DLD1 (cell line): ENCODE measurements at regions not wholly inside any gene's neighbourhood (a gene's known extent, or its start where the extent isn't known, plus 50 kb on each side); places are given as distances from the start of the nearest gene placed in this dataset.
"Not testable (repeated sequence)": the region's sequence is repeated elsewhere in the genome, so short reads cannot be mapped to it uniquely, and the experiment has no call there.

Source experiments
- in situ Hi-C: cut with HindIII; loops from 2 replicates; pipeline ENCODE4 v1.10.0; 2017; ENCODE audit warnings: low sequenced_read_pairs

DNA sequence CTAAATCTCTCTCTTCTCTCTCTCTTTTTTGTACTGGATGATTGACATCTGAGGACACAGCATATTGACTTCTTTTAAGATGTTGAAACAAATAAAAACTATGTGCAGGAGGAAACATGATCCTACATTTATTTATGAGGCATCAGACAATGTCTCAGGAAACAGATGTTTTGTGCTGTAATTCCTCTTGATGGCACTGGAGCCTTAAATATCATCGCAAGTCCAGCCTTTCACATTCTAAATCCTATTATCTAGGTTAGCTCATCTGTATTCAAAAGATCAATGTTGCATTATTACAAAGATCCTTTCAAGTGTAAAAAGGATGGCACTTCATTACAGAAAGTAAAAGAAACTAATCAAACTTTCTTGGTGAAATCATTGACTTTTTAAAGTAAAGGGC, 63.9 kb downstream of the MAT2B start:
- in situ Hi-C loops = loop anchor here (25.0 kb wide), 1 partner anchor 918 kb away; no protein-coding TSS in a partner anchor

DNA sequence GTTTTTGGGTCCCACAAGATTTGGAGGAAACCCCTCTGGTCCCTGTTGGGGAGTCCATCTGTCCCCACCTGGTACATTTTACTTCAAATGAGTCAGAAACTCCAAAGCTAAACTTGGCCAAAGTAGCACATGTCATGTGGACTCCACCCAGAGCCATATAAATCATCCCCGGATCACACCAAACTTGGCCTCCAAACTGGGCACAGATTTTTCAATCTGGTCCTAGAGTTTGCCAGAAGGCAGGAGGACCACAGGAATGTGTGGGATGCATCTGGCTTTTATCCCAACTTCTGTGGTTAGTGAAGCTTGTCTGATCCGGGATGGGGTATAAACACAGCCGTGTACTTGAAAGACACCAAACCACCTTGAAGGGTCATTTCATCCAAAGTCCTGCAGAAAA, 66.3 kb downstream of the MAT2B start:
- in situ Hi-C loops = loop anchor here (25.0 kb wide), 1 partner anchor 916 kb away; no protein-coding TSS in a partner anchor

DNA sequence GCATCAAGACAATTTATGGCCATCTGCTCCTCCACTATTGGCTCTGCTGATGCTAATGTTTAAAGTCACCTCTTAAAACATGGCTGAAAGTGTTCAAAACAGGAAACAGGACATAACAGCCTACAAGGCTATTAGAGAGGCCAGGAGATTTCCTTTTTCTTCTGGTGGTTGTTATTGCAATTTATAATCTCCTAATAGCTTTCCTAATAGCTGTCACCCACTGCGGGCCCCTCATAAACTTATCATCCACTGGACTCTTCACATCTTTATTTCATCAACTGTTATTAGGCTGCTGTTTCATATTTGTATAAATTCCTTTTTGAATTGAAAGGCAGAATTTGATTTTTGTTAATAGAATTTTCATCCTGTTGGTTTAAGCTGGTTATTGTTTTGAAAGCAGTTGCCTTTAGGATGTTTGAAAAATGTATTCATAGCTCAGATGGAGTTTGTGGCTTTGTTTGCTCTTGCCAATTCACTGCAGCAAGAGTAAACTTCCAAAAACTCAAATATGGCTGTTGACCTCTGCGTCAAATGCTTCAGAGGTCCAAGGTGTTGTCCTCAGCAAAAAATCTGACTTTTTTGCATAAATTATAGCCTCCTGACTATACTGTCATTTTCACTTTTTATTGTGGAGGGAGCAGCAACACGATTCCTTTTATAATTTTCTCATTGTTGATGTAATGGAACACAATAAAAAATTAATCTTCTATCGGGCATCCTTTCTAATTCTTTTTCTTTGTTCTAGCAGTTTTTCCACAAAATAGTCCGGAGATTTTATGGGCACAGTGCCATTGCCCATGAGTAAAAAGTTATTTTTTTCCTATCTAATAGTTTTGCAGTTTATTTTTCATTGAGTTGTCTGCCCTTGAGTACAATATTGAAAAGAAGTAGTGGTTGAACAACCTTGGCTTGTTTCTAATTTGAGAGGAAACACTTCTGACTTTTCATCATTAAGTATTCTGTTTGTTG, 69.3 kb downstream of the MAT2B start:
- in situ Hi-C loops = loop anchor here (25.0 kb wide), 1 partner anchor 913 kb away; no protein-coding TSS in a partner anchor

DNA sequence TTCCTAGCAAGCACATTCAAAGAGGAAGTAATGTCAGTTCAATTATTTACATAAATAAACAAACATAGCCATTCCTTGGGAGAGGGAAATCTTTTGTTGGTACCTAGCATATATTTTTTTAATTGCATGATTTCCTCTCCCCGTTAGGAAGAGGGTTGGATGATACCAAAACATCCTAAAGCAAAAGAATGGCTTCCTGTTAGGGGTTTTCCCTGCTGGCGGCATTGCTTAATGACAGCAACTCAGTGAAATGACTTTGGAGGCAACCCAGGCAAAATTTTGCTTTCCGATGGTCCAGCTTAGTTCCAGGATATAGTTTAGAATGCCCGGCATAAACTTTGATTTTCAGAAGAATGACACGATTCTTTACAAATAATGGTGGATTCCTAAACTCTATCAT, 73.2 kb downstream of the MAT2B start:
- in situ Hi-C loops = no loop called here

DNA sequence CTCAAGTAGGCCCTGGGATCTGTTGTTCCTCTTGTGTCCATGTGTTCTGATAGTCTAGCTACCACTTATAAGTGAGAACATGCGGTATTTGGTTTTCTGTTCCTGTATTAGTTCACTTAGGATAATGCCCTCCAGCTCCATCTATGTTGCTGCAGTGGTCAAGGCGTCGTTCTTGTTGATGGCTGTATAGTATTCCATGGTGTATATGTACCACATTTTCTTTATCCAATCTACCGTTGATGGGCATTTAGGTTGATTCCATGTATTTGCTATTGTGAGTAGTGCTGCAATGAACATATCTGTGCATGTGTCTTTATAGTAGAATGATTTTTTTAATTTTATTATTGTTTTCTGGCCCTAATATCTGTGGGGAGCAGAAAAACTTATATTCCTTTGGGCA, 74.3 kb downstream of the MAT2B start:
- in situ Hi-C loops = no loop called here

DNA sequence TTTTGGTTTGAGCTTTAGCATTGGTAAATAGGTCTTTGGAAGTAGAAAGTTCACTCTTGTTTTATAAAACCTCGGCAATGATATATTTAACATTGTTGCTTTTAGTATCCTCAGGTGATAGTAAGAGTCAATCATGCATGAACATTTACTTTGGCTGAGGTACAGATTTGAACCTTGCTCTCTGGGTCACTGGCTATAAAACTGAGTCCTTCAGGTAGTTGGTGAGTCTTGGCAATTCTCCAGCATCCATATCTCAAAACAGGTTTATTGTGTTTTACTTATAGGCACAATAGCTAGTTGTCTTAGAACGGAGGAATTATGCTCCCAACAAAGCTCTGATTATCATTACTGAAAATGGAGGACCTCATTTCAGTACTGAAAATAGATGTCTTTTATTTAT, 75.1 kb downstream of the MAT2B start:
- in situ Hi-C loops = no loop called here

DNA sequence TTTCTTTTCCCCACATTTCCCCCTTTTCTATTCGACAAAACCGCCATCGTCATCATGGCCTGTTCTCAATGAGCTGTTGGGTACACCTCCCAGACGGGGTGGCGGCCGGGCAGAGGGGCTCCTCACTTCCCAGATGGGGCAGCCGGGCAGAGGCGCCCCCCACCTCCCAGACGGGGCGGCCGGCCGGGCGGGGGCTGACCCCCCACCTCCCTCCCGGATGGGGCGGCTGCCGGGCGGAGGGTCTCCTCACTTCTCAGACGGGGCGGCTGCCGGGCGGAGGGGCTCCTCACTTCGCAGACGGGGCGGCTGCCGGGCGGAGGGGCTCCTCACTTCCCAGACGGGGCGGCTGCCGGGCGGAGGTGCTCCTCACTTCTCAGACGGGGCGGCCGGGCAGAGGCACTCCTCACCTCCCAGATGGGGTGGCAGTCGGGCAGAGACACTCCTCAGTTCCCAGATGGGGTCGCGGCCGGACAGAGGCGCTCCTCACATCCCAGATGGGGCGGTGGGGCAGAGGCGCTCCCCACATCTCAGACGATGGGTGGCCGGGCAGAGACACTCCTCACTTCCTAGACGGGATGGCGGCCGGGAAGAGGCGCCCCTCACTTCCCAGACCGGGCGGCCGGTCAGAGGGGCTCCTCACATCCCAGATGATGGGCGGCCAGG, 78.2 kb downstream of the MAT2B start:
- in situ Hi-C loops = not testable (repeated sequence)

DNA sequence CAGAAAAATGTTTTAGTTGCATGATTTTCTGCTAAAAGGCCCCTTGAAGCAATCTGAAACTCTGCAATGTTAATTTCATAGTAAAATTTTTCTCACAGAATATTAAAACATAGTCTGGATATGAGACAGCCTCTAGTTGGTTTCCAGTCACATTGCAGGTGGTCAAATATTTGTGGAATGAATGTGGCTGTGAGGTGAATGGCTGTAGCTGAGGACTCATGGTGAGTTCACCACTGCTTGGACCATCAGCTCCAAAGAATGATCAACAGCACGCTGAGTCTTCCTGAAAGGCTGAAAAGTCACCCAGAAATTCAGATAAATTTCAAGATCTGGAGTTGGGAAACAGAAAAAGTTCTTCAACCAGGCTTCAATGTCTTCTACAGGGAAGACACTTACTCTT, 79.8 kb downstream of the MAT2B start:
- in situ Hi-C loops = no loop called here

DNA sequence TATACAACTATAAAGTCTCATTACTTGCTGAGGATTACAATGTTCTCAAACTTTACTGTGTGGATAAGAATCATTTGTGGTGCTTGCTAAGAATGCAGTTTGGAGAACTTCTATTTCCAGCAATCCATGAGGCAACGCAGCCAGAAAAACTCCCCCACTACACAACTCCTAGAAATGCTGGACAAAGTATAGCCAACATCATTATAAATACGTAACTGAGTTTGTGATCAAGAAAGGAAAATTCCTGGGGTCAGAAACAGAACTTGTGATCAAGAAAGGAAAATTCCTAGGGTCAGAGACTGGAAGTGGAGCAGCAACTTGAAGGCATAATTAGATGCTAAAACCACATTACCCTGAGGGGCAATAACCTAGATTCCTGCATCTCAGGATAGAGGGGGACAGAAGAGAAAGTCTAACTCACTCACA, 81.1 kb downstream of the MAT2B start:
- in situ Hi-C loops = no loop called here

DNA sequence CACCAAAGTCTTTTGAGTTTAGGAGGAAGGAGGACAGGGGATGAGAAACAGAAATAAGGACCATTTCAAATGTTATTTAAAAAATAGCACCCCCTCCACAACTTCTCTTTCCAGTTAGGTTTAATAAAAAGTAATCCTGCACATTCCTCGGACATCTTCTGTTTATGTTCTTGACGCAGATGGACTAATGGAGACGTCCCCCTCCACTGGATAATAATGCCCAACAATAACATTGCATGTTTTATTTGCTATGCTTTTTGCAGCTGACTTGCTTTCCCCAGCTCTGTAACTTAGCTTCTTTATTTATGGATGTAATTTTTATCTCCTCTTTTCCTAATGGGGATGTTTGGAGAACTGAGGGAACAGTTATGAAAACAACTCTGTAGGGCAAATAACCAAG, 89.5 kb downstream of the MAT2B start:
- in situ Hi-C loops = no loop called here

DNA sequence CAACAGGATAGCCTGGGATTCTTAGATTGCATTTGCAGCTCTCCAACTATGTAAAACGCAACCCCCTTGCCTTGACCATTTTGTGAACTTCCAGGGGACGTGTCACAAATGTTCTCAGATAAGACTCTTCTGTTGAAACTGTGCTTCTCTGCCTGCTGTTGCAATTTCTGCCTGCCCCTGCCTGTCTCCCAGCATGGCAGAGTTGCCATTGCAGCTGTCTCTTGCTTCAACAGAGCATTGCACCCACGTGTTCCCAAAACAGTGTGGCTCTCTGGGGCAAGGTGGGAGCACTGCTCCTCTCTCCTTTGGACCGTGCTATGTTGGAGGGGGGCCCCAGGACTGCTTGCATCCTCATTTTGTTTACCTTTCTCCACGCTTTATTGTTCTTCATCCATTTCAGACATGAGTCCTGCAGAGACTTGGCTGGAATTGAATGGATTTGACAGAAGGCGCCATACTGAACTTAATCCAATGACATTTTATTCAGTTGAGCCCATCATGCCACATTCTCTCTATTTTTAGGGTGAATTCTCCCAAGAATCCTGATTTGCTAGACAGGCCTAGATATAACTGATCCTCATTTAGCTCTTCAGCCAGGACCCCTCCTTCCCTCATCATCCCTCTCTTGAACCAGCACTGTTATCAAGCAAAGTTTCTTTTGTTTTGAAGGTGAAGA, 90.7 kb downstream of the MAT2B start:
- in situ Hi-C loops = no loop called here

DNA sequence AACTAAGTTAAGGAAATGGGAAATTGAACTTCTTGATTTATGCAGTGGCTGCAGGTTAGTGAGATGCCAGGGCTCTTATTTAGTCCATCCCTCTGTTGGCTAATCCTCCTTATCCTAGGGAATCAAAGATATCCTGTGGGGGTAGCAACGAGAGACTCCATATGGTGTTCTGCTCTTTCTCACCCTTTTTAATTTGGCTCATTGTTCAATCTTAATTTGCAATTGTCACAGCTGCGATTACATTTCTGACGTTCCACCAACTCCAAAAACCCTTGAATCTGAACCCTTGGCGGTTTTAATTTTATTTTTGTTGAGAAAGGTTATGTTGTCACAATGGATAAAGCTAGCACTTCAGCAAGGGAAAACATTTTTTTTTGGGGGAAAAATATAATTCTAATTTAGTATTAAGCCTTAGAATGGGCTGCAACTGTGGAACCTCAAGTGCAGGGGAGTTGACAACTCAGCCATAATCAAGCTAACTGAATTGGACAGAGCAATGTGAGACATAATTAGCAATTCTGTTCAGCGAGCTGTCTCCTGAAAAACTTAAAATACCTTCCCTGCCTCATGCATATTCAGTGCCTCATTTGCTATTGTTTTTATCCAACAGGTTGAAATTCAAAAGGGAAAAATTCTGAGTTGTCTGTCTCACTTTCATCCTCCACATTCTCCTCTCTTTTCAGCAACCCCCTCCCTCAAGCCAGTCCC, 91.3 kb downstream of the MAT2B start:
- in situ Hi-C loops = no loop called here

DNA sequence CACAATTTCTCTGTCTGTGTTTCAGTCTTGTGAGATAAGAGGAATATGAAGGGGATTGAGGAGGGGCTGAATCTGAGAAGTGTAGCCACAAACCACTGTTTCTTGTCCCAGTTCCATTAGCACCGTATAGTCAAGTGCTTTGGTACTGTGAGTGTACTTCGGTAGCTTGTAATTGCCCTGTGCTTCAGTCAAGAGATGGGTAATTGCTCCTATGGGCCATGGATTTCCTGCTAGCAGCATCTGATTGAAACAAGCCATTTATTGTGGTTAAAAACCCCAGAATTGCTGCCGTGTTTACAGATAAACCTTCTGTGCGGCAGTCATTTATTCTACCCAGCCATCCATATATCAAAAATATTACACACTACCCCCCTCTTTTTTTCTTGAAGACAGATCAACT, 98.6 kb downstream of the MAT2B start:
- in situ Hi-C loops = no loop called here

DNA sequence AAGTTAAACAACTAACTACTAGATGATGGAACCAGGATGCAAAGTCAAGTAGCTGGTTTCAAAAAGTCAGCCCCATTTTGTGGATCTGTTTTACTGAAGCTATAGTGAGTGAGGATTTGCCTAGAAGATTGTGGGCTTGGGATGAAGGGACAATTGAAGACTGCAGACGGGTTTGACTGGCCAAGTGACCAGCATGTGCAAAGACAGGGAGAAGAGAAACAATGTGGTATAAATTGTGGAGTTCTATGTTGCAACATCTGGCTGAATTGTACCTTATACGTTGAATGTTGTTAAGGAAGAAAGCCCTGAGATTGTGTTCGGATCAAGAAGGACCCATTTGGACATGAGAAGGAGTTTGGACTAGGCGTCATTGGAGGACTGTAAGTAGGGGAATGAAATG, 101.8 kb downstream of the MAT2B start:
- in situ Hi-C loops = no loop called here

DNA sequence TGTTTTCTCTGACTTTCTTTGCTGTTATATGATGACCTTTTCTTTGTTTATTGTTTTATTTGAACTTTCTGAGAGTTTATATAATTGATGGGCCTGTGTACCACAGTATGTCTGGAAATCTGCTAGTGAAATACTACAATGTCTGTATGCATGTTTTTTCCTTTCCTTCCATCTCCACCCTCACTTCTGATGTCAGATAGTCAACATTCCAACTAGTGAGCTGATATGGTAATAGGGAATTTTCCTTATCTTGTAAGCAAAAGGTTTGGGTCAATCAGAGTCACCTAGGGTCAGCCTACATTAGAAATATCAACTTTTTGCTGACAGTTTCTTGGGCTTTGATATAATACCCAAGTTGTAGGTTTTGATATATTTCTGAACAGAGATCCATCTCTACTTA, 103.2 kb downstream of the MAT2B start:
- in situ Hi-C loops = no loop called here

DNA sequence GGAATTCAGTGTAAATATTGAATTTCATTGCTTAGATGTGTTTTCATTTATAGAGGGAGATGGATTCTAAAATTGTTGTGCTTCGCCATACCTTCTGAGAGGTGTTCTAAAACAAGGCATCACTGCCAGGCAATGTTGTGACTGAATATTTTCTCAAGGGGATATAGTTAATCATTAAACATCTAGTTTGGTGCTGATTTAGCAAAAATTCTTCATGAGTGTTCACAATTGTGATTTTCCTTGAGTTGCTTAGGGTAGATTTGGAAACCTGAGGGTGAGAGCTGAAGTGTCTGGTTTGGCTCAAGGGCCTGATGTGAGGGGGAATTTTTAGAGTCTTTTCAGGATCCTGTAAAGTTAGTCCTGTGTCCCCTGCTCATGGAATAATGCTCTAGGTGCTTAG, 104.5 kb downstream of the MAT2B start:
- in situ Hi-C loops = no loop called here

DNA sequence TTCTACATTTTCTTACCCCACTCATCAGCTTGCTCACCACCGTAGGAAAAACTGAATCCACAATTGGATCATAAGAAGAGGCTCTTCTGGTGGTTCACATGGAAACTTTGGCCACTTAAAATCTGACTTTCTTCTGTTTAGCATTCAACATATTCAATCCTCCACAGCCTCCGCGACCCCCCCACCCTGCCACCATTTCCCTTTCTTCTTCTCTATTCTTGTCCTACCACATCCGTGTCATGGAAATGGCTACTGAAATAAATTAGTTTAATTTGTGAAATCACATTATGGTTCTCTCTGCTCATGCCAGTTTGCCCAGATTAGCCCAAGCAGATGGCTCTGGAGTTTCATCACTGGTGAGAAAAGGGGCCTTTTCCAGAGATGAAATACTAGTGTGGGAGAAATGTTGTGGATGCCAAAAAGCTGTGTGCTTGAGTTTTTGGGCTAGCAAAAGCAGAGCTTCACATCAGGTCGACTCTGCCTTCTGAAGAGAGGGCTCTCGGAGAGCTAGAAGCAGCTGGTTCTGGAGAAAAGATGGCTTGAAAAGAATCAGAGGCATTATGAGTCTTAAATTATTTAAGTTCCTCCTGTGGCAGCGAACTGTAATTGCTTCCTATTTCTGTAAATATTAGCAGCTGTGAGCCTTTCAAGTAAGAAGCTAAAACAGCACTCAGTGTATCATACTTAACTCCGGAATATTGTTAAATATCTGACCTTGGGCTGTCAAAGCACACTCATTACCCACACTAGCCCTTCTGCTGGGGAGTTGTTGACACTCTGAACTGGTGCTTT, 107.1 kb downstream of the MAT2B start:
- in situ Hi-C loops = no loop called here

DNA sequence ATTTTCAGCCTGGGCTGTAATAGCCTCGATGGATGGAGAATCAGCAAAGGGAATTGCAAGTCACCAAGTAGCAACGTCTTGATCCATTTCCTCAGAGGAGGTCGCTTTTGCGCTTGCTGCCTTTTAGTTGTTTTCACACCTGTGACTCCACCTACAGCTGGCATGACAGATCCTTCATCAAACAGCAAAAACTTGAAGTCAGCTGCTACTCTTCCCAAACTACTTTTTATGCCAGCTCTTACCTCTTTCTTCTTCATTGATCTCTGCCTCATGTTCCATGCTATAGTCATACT, 107.7 kb downstream of the MAT2B start:
- in situ Hi-C loops = no loop called here

DNA sequence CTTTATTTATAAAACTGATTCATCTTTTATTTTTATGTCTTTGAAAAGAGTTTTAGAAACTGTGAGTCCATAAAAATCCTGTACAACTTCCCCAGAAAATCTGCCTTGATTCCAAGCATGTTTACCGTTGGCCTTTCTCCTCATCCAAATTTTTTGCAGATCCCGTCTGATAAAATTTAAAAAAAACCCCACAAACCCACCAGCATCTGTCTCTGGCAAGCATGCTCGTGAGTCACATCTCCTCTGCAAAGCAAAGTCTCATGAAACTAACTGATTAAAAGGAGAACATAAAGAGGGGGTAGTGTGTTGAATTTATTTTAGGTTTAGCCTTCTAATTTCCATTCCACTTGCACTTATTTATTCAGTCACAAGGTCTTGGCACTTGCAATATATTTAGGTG, 109.4 kb downstream of the MAT2B start:
- in situ Hi-C loops = no loop called here

DNA sequence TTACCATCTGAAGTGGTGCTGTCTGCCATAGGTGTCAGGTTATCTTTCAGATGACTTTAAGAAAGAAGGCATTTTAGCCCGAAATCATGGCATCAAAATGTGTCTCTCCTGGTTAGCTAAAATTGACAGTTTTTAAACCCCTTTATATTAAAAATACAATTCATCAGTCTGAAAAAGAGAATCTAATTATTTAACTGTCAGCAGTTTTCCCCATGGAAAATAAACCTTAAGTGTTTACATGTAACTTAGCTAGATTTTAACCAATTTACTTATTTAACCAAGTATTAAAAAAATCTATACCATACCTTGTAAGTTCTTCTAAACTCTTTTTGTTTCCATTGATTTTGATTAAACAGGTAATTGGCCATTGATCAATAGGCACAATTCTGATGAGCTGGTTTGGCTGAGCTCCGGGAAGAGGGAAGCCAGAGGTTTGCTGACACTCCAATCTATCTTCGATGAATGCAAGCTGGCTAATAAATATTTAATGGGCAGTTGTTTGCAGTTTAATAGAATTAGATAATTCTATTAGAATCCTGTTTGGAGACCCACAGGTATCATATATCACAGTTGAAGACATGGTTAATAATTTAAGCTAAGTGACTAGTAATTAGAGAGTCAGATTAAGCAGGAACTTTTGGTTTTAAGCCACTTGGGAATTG, 114.0 kb downstream of the MAT2B start:
- in situ Hi-C loops = no loop called here
